ENCODE measurements at regions not wholly inside any gene's neighbourhood (a gene's known extent, or its start where the extent isn't known, plus 50 kb on each side); places are given as distances from the start of the nearest gene placed in this dataset.

DNA sequence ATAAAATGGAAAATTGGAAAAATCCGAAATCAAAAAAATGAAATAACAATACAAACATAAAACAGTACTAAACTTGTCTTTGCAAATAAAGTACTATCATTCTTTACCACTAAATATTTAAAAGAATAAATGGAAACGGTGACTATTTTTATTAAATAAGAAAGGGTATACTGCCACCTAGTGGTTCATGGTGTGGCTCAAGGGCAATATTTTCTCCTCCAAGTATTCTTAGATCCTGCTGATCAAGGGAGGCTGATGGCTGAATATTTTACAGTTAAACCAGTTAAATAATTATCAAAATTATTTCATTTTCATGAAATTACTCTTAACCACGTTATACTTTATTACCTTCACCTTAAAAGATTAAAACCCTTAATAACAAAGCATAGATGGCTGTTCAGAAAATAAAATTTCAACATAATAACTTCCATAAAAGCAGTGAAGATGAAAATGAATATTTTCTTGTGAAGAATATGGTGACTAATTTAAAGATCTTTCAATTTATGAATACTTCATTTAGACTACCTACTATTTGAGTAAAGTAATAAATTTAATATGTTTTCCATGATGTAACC is 1793.9 kb downstream of the NCAM2 start:
- TF ChIP-seq RAD21 (IDR thresholded peaks at IDR 0.05; ENCODE audit: low read depth) (no peak; the same call in 1 of the 2 replicates), SRF (IDR thresholded peaks at IDR 0.05; ENCODE audit: low read depth) (no peak), POLR2AphosphoS5 (IDR thresholded peaks at IDR 0.05; ENCODE audit: low read depth, low read length) (no peak), YY1 (IDR thresholded peaks at IDR 0.05; ENCODE audit: extremely low read depth, insufficient replicate concordance, low read depth, low read length) (no peak), CTCF (IDR thresholded peaks at IDR 0.05 in 2 of 3, conservative IDR thresholded peaks at IDR 0.05 in 1 of 3; ENCODE audit: borderline replicate concordance in 1 of 3, insufficient read depth in 1 of 3, low read depth in 2 of 3, low read length in 2 of 3) (peak in 2 of 3 experiments; percentile 43 to 60; a peak in 4 of 6 replicates), POLR2A (IDR thresholded peaks at IDR 0.05; ENCODE audit: borderline replicate concordance, extremely low read depth, insufficient read depth, insufficient read length) (no peak), EZH2phosphoT487 (IDR thresholded peaks at IDR 0.05; ENCODE audit: borderline replicate concordance) (no peak)
- TF ChIP-seq, protein P1, sequence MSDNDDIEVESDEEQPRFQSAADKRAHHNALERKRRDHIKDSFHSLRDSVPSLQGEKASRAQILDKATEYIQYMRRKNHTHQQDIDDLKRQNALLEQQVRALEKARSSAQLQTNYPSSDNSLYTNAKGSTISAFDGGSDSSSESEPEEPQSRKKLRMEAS (IDR thresholded peaks at IDR 0.05), result no peak

All from HCT116 (cell line).